ENCODE measurements at regions not wholly inside any gene's neighbourhood (a gene's known extent, or its start where the extent isn't known, plus 50 kb on each side); places are given as distances from the start of the nearest gene placed in this dataset.

- no peaks in the 10 kb centered on the region for H3K27me3 ChIP-seq (replicated peaks in 1 of 2; ENCODE audit: control insufficient read depth in 2 of 2, insufficient read depth in 2 of 2, low read length in 1 of 2)
- H3K9me3 ChIP-seq (replicated peaks; ENCODE audit: control insufficient read depth, insufficient read depth, low read length) = no peaks in the 10 kb centered on the region
- no peak overlapping the region for H3K4me2 ChIP-seq (ENCODE audit: control insufficient read depth, insufficient read depth)
- no peak for DNase-seq (ENCODE audit: low read depth, low spot score)
- CTCF ChIA-PET = no interaction called here
- H3K79me2 ChIP-seq (ENCODE audit: control insufficient read depth, insufficient read depth, low read length) = no peaks in the 10 kb centered on the region
- TF ChIP-seq RELB (IDR thresholded peaks at IDR 0.05; ENCODE audit: low read depth) (no peak), ZBTB4 (CRISPR knock-in tag; IDR thresholded peaks at IDR 0.05) (no peak), POLR2A (IDR thresholded peaks at IDR 0.05; ENCODE audit: low read depth, low read length) (no peak)
- 8% methylated on average over 2 of the region's 2 CpGs for WGBS (ENCODE audit: insufficient coverage, insufficient replicate concordance, low lambda C conversion rate, missing lambda C conversion rate)
- H4K20me1 ChIP-seq (ENCODE audit: control insufficient read depth, insufficient read depth) = no peaks in the 10 kb centered on the region
- no TSS peak for BruUV-seq (replicated peaks)
- SMC1A ChIA-PET (ENCODE audit: uncharacterized antibody, unreplicated experiment) = no interaction called here
- no peak overlapping the region for H3K4me3 ChIP-seq
- POLR2A ChIA-PET = no interaction called here
- no peak overlapping the region for H2AFZ ChIP-seq (ENCODE audit: control insufficient read depth, low read depth, low read length)
- FAIRE-seq = no peak
- no peaks in the 10 kb centered on the region for H3K4me1 ChIP-seq (ENCODE audit: control insufficient read depth, insufficient read depth, low read length)
- H3K27ac ChIP-seq (ENCODE audit: control insufficient read depth, insufficient read depth) = no peak overlapping the region
- no peak overlapping the region for H3K9ac ChIP-seq (ENCODE audit: control insufficient read depth, insufficient read depth, low read length)
- in situ Hi-C loops (cut with MboI) (no loop called here), intact Hi-C loops (cut with micrococcal nuclease; ENCODE audit: unreplicated experiment) (no loop called here)
- no peak for ATAC-seq
- H3K36me3 ChIP-seq (ENCODE audit: control insufficient read depth in 2 of 2, insufficient read depth in 2 of 2, low read length in 1 of 2) = no peaks in the 10 kb centered on the region
- RAD21 ChIA-PET (ENCODE audit: unreplicated experiment) = no interaction called here
Measured at GRCh38 chr9:31251386-31251785, 1133.1 kb upstream of the ACO1 start.
